SK-N-SH treated with all-trans-retinoic acid at 6 μM for 48 hours (cell line): ENCODE measurements at regions not wholly inside any gene's neighbourhood (a gene's known extent, or its start where the extent isn't known, plus 50 kb on each side); places are given as distances from the start of the nearest gene placed in this dataset.

Experiments
- ATAC-seq: fragments of 200-7000 bp; cut with Tn5 transposase; 3 replicates; pipeline ENCODE4 v1.9.1; 2020; ENCODE audit warnings: mild to moderate bottlenecking, moderate library complexity
- ARNTL ChIP-seq: fragments of 450-650 bp; formaldehyde crosslinking; IDR thresholded peaks from 2 replicates; pipeline ENCODE4 v1.5.0; 2020; ENCODE audit warnings: low read depth, mild to moderate bottlenecking, moderate library complexity, borderline replicate concordance
- BACH2 ChIP-seq: fragments of 250-450 bp; sonication (Bioruptor Pico); IDR thresholded peaks from 2 replicates; pipeline ENCODE4 v1.9.0; 2021; ENCODE audit warnings: mild to moderate bottlenecking, borderline replicate concordance
- CREB5 ChIP-seq: fragments of 250-450 bp; sonication (Bioruptor Pico); IDR thresholded peaks from 2 replicates; pipeline ENCODE4 v1.5.1; 2020; ENCODE audit warnings: low read depth, mild to moderate bottlenecking, moderate library complexity
- CSDC2 ChIP-seq: fragments of 250-450 bp; sonication (Bioruptor Pico); IDR thresholded peaks from 2 replicates; pipeline ENCODE4 v1.5.0; 2020; ENCODE audit warnings: mild to moderate bottlenecking, moderate library complexity
- CSRNP3 ChIP-seq: fragments of 250-450 bp; sonication (Bioruptor Pico); IDR thresholded peaks from 2 replicates; pipeline ENCODE4 v1.5.1; 2021; ENCODE audit warnings: mild to moderate bottlenecking, moderate library complexity
- ESRRG ChIP-seq: fragments of 250-450 bp; sonication (Bioruptor Pico); IDR thresholded peaks from 2 replicates; pipeline ENCODE4 v1.6.1; 2021; ENCODE audit warnings: mild to moderate bottlenecking
- GLIS3 ChIP-seq: fragments of 250-450 bp; sonication (Bioruptor Pico); IDR thresholded peaks from 2 replicates; pipeline ENCODE4 v1.5.0; 2020; ENCODE audit warnings: mild to moderate bottlenecking, moderate library complexity
- ISL1 ChIP-seq: fragments of 250-450 bp; sonication (Bioruptor Pico); IDR thresholded peaks from 2 replicates; pipeline ENCODE4 v2.1.2; 2022; ENCODE audit warnings: mild to moderate bottlenecking, moderate library complexity
- OSR1 ChIP-seq: fragments of 250-450 bp; sonication (Bioruptor Pico); IDR thresholded peaks from 2 replicates; pipeline ENCODE4 v1.8.0; 2022; ENCODE audit warnings: moderate library complexity, mild to moderate bottlenecking, inconsistent platforms
- PATZ1 ChIP-seq: fragments of 250-450 bp; sonication (Bioruptor Pico); IDR thresholded peaks from 2 replicates; pipeline ENCODE4 v1.8.0; 2020; ENCODE audit warnings: mild to moderate bottlenecking, moderate library complexity, borderline replicate concordance
- PPARA ChIP-seq: fragments of 250-450 bp; sonication (Bioruptor Pico); IDR thresholded peaks from 2 replicates; pipeline ENCODE4 v1.5.0; 2020; ENCODE audit warnings: mild to moderate bottlenecking, borderline replicate concordance
- RARB ChIP-seq: fragments of 250-450 bp; sonication (Bioruptor Pico); IDR thresholded peaks from 2 replicates; pipeline ENCODE4 v1.8.0; 2021; ENCODE audit warnings: mild to moderate bottlenecking, moderate library complexity
- SNAI2 ChIP-seq: fragments of 250-450 bp; sonication (Bioruptor Pico); IDR thresholded peaks from 2 replicates; pipeline ENCODE4 v1.5.0; 2020; ENCODE audit warnings: mild to moderate bottlenecking, moderate library complexity
- TCF4 ChIP-seq: fragments of 250-450 bp; sonication (Bioruptor Pico); IDR thresholded peaks from 2 replicates; pipeline ENCODE4 v1.8.0; 2021; ENCODE audit warnings: mild to moderate bottlenecking, moderate library complexity, borderline replicate concordance
- TOX ChIP-seq: fragments of 250-450 bp; sonication (Bioruptor Pico); IDR thresholded peaks from 2 replicates; pipeline ENCODE4 v1.8.0; 2021; ENCODE audit warnings: mild to moderate bottlenecking, moderate library complexity, borderline replicate concordance
- TSHZ2 ChIP-seq: fragments of 250-450 bp; sonication (Bioruptor Pico); IDR thresholded peaks from 2 replicates; pipeline ENCODE4 v1.5.0; 2020; ENCODE audit warnings: mild to moderate bottlenecking, moderate library complexity
- ZC3H10 ChIP-seq: fragments of 250-450 bp; sonication (Bioruptor Pico); IDR thresholded peaks from 2 replicates; pipeline ENCODE4 v1.5.1; 2021; ENCODE audit warnings: mild to moderate bottlenecking, moderate library complexity
- ZFP3 ChIP-seq: fragments of 250-450 bp; sonication (Bioruptor Pico); IDR thresholded peaks from 2 replicates; pipeline ENCODE4 v1.5.0; 2020; ENCODE audit warnings: mild to moderate bottlenecking, moderate library complexity
- ZNF565 ChIP-seq: fragments of 450-650 bp; formaldehyde crosslinking; conservative IDR thresholded peaks from 2 replicates; pipeline ENCODE4 v1.5.0; 2020; ENCODE audit warnings: low read depth, mild to moderate bottlenecking, moderate library complexity
- ZNF70 ChIP-seq: fragments of 450-650 bp; formaldehyde crosslinking; IDR thresholded peaks from 2 replicates; pipeline ENCODE4 v1.5.0; 2020; ENCODE audit warnings: mild to moderate bottlenecking, moderate library complexity
- ZNF8 ChIP-seq: fragments of 450-650 bp; formaldehyde crosslinking; IDR thresholded peaks from 2 replicates; pipeline ENCODE4 v1.5.0; 2020; ENCODE audit warnings: mild to moderate bottlenecking, moderate library complexity

DNA sequence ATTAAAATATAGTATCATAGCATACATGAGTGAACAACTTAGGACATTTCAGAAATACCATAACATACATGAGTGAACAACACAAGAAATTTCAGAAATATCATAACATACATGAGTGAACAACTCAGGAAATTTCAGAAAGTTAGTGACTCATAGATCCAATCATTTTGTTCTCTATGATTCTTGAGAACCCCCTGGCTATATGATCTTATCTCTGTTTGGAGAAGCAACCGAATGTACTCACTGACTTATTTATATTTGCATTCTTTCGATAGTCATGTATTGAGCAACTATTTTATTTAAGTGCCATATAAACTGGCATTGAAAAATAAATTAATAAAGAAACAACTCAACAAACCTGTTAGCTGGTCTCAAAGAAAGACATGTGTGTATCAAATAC, 251.1 kb downstream of the EFNB2 start:
- TF ChIP-seq TCF4 (CRISPR knock-in tag) (no peak), CSRNP3 (CRISPR knock-in tag) (no peak), CSDC2 (CRISPR knock-in tag) (no peak), CREB5 (CRISPR knock-in tag) (no peak), OSR1 (CRISPR knock-in tag) (no peak), ESRRG (CRISPR knock-in tag) (no peak), ZFP3 (no peak), ISL1 (CRISPR knock-in tag) (no peak)
- no peak for ATAC-seq

DNA sequence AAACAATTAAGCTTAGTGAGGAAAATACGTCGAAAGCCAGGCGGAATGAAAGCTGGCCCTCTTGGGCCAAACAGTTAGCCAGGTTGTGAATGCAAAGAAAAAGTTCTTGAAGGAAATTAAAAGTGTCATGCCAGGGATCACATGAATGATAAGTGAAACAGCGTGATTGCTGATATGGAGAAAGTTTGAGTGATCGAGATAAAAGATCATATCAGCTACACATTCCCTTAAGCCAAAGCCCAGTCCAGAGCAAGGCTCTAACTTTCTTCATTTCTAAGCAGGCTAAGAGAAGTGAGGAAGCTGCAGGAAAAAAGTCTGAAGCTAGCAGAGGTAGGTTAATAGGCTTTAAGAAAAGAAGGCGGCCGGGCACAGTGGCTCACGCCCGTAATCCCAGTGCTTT, 254.0 kb downstream of the EFNB2 start:
- TF ChIP-seq ISL1 (CRISPR knock-in tag) (no peak), PPARA (CRISPR knock-in tag) (no peak), ZFP3 (no peak), ZNF565 (no peak), PATZ1 (CRISPR knock-in tag) (no peak), TCF4 (CRISPR knock-in tag) (no peak), ARNTL (no peak), TSHZ2 (CRISPR knock-in tag) (no peak), ZNF70 (CRISPR knock-in tag) (no peak), BACH2 (CRISPR knock-in tag) (no peak), RARB (CRISPR knock-in tag) (no peak), ZC3H10 (CRISPR knock-in tag) (no peak), TOX (CRISPR knock-in tag) (no peak), CREB5 (CRISPR knock-in tag) (no peak), CSRNP3 (CRISPR knock-in tag) (no peak), GLIS3 (no peak), SNAI2 (CRISPR knock-in tag) (no peak), OSR1 (CRISPR knock-in tag) (no peak), ZNF8 (CRISPR knock-in tag) (no peak), ESRRG (CRISPR knock-in tag) (no peak)
- TF ChIP-seq, all 23 proteins: peak for 0
- ATAC-seq: no peak
